Smooth muscle cell (in vitro differentiated cells): ENCODE measurements at regions not wholly inside any gene's neighbourhood (a gene's known extent, or its start where the extent isn't known, plus 50 kb on each side); places are given as distances from the start of the nearest gene placed in this dataset.
A peak's percentile ranks its signal among the peaks of the same experiment; 100 is the strongest.

Experiments
- DNase-seq: peaks from one replicate; lab custom pipeline; 2025; ENCODE audit not compliant: unreplicated experiment; lab: John Stamatoyannopoulos, UW
- H2AFZ ChIP-seq: fragments of 200-600 bp; sonication (generic); 2 replicates; pipeline ENCODE4 v1.6.0; 2016; ENCODE audit warnings: antibody characterized with exemption, low read depth, mild to moderate bottlenecking
- H3F3A ChIP-seq: fragments of 200-600 bp; sonication (generic); 2 replicates; pipeline ENCODE4 v1.6.0; 2017; ENCODE audit warnings: antibody characterized with exemption, low read depth
- H3K27ac ChIP-seq: fragments of 200-600 bp; sonication (generic); 2 replicates; pipeline ENCODE4 v1.5.1; 2016; ENCODE audit warnings: low read depth, mild to moderate bottlenecking
- H3K27me3 ChIP-seq: fragments of 200-600 bp; sonication (generic); 2 replicates; pipeline ENCODE4 v1.6.1; 2016; ENCODE audit warnings: low read depth, mild to moderate bottlenecking
- H3K36me3 ChIP-seq: fragments of 200-600 bp; sonication (generic); 2 replicates; pipeline ENCODE4 v1.5.1; 2016; ENCODE audit warnings: low read depth
- H3K4me1 ChIP-seq: fragments of 200-600 bp; sonication (generic); 2 replicates; pipeline ENCODE4 v1.5.1; 2016; ENCODE audit warnings: low read depth
- H3K4me2 ChIP-seq: fragments of 200-600 bp; sonication (generic); 2 replicates; pipeline ENCODE4 v1.6.0; 2016; ENCODE audit warnings: mild to moderate bottlenecking
- H3K4me3 ChIP-seq: fragments of 200-600 bp; sonication (generic); 2 replicates; pipeline ENCODE4 v1.5.1; 2016; ENCODE audit warnings: mild to moderate bottlenecking
- H3K79me2 ChIP-seq: fragments of 200-600 bp; sonication (generic); 2 replicates; pipeline ENCODE4 v1.6.0; 2016; ENCODE audit warnings: low read depth, mild to moderate bottlenecking
- H3K9ac ChIP-seq: fragments of 200-600 bp; sonication (generic); 2 replicates; pipeline ENCODE4 v1.6.0; 2016; ENCODE audit warnings: low read depth
- H3K9me3 ChIP-seq: fragments of 200-600 bp; sonication (generic); replicated peaks from 2 replicates; pipeline ENCODE4 v1.5.1; 2016; ENCODE audit warnings: low read depth
- H4K20me1 ChIP-seq: fragments of 200-600 bp; sonication (generic); 2 replicates; pipeline ENCODE4 v1.6.0; 2016; ENCODE audit warnings: low read depth
- CTCF ChIP-seq: fragments of 200-600 bp; sonication (generic); IDR thresholded peaks from 2 replicates; pipeline ENCODE4 v1.5.1; 2017; ENCODE audit warnings: borderline replicate concordance, mild to moderate bottlenecking, antibody characterized with exemption; ENCODE audit not compliant: insufficient read depth, poor library complexity, severe bottlenecking
- WGBS: methylation state at CpG from one replicate; pipeline ENCODE4 v1.1.7; 2016; ENCODE audit warnings: low lambda C conversion rate; 5-methylcytosine and 5-hydroxymethylcytosine counted together

- Histone ChIP-seq H3K4me3 (no peak overlapping the region), H2AFZ (peak overlapping the region; percentile 71), H3K4me1 (no peaks in the 10 kb centered on the region), H3K9me3 (no peaks in the 10 kb centered on the region), H3K27ac (no peak overlapping the region), H3K27me3 (no peaks in the 10 kb centered on the region), H3K36me3 (no peaks in the 10 kb centered on the region), H3K9ac (no peak overlapping the region), H4K20me1 (no peaks in the 10 kb centered on the region), H3K79me2 (no peaks in the 10 kb centered on the region), H3F3A (no peaks in the 10 kb centered on the region), H3K4me2 (no peak overlapping the region)
- 57% methylated on average over 4 of the region's 4 CpGs for WGBS
- no peak for TF ChIP-seq CTCF
- no peak for DNase-seq
Measured at GRCh38 chr13:98632961-98633360, 56.1 kb upstream of the STK24 start.

DNA sequence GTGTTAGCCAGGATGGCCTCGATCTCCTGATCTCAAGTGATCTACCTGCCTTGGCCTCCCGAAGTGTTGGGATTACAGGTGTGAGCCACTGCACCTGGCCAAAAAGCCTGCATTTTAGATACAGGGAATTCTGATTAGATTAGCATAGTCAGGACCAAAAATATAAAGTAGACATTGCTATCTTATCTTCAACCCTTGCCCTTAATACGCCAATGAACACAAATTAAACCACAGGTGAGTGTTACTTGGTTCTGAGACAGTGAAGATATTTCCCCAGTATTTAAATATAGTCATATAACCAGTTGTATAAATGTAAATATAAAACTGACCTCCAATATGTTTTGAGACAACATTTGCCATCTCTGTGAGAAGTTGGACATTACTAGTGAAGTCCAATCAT lies 52.1 kb upstream of the STK24 start:
- no peaks in the 10 kb centered on the region for H3K9me3 ChIP-seq
- WGBS = 92% methylated on average over 3 of the region's 3 CpGs
- H3K79me2 ChIP-seq = no peaks in the 10 kb centered on the region
- H4K20me1 ChIP-seq = no peaks in the 10 kb centered on the region
- H3K27ac ChIP-seq = no peak overlapping the region
- no peaks in the 10 kb centered on the region for H3K36me3 ChIP-seq
- no peaks in the 10 kb centered on the region for H3K4me1 ChIP-seq
- no peaks in the 10 kb centered on the region for H3K27me3 ChIP-seq
- no peak overlapping the region for H3K9ac ChIP-seq
- H3K4me2 ChIP-seq = no peak overlapping the region
- H3K4me3 ChIP-seq = no peak overlapping the region
- H3F3A ChIP-seq = no peaks in the 10 kb centered on the region
- TF ChIP-seq CTCF = no peak
- DNase-seq = no peak
- H2AFZ ChIP-seq = no peak overlapping the region
